CD4-positive, alpha-beta T cell treated with Interleukin-21 for 1 hour (primary cell): ENCODE measurements at regions not wholly inside any gene's neighbourhood (a gene's known extent, or its start where the extent isn't known, plus 50 kb on each side); places are given as distances from the start of the nearest gene placed in this dataset.
"Not testable (repeated sequence)": the region's sequence is repeated elsewhere in the genome, so short reads cannot be mapped to it uniquely, and the experiment has no call there.

Experiments
- DNase-seq: peaks from one replicate; pipeline ENCODE4 v3.0.0-alpha.2; 2020

GRCh38 chrX:63176578-63176977 lies 174.6 kb downstream of the SPIN4 start:
- not testable (repeated sequence) for DNase-seq

GRCh38 chrX:63173841-63174718 lies 177.1 kb downstream of the SPIN4 start:
- DNase-seq, result not testable (repeated sequence)

GRCh38 chrX:63169416-63169815 lies 181.7 kb downstream of the SPIN4 start:
- not testable (repeated sequence) for DNase-seq

- not testable (repeated sequence) for DNase-seq
Observed at GRCh38 chrX:63168949-63169348, 182.2 kb downstream of the SPIN4 start.

GRCh38 chrX:63167002-63167401 lies 184.1 kb downstream of the SPIN4 start:
- not testable (repeated sequence) for DNase-seq

- DNase-seq, result not testable (repeated sequence)
Observed at GRCh38 chrX:63160994-63161393, 190.1 kb downstream of the SPIN4 start.

- DNase-seq, result not testable (repeated sequence)
Observed at GRCh38 chrX:63160340-63160739, 190.8 kb downstream of the SPIN4 start.

GRCh38 chrX:63145526-63145925 lies 205.6 kb downstream of the SPIN4 start:
- not testable (repeated sequence) for DNase-seq

- not testable (repeated sequence) for DNase-seq
Observed at GRCh38 chrX:63142588-63142987, 208.5 kb downstream of the SPIN4 start.

GRCh38 chrX:63135859-63136258 lies 215.3 kb downstream of the SPIN4 start:
- not testable (repeated sequence) for DNase-seq

GRCh38 chrX:63128509-63128908 lies 222.6 kb downstream of the SPIN4 start:
- DNase-seq, result peak; percentile 0

- DNase-seq, result no peak
Observed at GRCh38 chrX:63115196-63115595, 235.9 kb downstream of the SPIN4 start.

- DNase-seq, result no peak
Observed at GRCh38 chrX:63101879-63102620, 249.1 kb downstream of the SPIN4 start.

GRCh38 chrX:63058204-63058603 lies 292.9 kb downstream of the SPIN4 start:
- DNase-seq, result no peak

GRCh38 chrX:63050225-63050624 lies 300.9 kb downstream of the SPIN4 start:
- DNase-seq, result no peak

- DNase-seq, result no peak
Observed at GRCh38 chrX:63032811-63033210, 318.3 kb downstream of the SPIN4 start.

GRCh38 chrX:63013549-63013948 lies 337.6 kb downstream of the SPIN4 start:
- no peak for DNase-seq

GRCh38 chrX:63012574-63012973 lies 338.6 kb downstream of the SPIN4 start:
- no peak for DNase-seq

- DNase-seq, result not testable (repeated sequence)
Observed at GRCh38 chrX:63000196-63000595, 350.9 kb downstream of the SPIN4 start.
